HG03442 (cell line): ENCODE measurements at regions not wholly inside any gene's neighbourhood (a gene's known extent, or its start where the extent isn't known, plus 50 kb on each side); places are given as distances from the start of the nearest gene placed in this dataset.

Source experiments
- ATAC-seq: cut with Tn5 transposase; IDR thresholded peaks from one replicate; pipeline ENCODE4 v1.9.1; 2021; ENCODE audit warnings: mild to moderate bottlenecking, moderate library complexity; ENCODE audit not compliant: unreplicated experiment

- no peak for ATAC-seq
Measured at GRCh38 chr2:5839550-5839949, 147.4 kb downstream of the SOX11 start.

DNA sequence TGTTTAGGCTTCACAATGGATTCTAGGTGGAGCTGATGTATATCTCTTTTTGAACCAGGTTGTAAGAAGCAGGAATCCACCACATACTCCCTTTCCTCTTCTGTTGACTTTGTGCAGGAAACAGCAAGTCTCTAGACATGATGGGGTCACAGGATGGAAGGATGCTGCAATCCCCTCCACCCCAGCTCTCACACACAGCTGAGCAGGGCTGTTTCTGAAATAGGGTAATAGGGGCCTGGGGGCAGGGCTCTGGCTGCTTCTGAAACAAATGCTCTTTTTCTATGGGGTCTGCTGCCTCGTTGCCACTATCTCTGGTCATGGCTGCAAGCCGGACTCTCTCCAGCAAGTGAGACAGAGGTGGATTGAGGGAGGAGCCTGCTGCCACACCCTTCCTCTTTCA is 148.9 kb downstream of the SOX11 start:
- ATAC-seq = no peak

- no peak for ATAC-seq
Measured at GRCh38 chr2:5842326-5842725, 150.1 kb downstream of the SOX11 start.

GRCh38 chr2:5845798-5846330 is 153.7 kb downstream of the SOX11 start:
- no peak for ATAC-seq

DNA sequence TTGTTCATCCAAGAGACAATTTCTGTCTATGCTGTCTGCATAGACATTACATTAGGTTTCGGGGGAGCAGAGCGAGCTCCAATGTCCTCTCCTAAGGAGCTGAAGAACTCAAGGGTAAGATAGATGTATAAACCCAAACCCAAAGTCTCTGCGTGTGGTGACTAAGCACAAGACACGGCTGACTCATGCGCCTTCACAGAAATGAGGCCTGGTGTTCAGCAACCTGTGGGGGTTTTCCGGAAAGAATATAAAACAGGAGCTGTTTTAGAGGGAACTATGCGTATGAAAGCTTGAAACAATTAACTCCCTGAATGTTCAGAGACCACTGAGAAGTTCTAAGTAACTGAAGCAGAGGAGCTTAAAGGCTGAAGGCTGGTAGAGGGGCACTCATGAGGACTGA is 154.7 kb downstream of the SOX11 start:
- no peak for ATAC-seq

DNA sequence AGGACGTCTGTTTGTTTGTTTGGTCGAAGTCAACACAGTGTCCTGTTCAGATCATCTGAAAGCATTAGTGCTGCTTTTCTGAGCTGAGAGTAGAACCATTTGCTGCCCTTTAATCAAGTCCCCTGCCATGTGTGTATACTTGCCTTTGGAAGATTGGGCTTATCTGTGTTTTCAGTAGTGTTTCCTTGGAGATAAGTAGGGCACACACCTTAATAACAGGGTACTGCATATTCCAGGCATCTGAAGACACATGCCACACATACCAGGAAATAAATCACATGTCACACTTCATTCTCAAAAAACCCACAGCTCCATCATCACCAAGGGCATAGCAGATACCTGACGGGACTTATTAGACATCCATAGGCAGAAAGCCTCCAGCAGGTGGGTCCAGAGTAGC is 157.4 kb downstream of the SOX11 start:
- ATAC-seq = no peak

DNA sequence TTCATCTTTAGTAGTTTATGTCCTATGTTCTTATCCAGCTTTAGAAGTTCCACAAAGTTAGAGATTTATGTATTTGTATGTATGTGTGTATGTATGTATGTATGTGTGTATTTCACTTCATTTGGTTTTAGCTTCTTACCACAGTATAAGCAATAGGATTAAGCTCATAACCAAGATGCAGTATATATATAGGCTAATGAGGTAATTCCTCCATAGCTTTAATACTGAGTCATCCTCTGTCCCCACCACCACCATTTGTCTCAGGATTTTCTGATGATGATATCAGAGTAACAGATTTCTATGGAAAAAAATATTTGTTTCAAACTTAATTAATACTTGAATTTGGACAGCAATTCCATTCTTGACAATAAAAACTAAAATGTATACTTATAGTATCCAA is 159.2 kb downstream of the SOX11 start:
- ATAC-seq = no peak

- no peak for ATAC-seq
Measured at GRCh38 chr2:5854797-5855196, 162.6 kb downstream of the SOX11 start.

- no peak for ATAC-seq
Measured at GRCh38 chr2:5867056-5867455, 174.9 kb downstream of the SOX11 start.

- no peak for ATAC-seq
Measured at GRCh38 chr2:5868931-5869330, 176.7 kb downstream of the SOX11 start.

- no peak for ATAC-seq
Measured at GRCh38 chr2:5869936-5870335, 177.8 kb downstream of the SOX11 start.

- no peak for ATAC-seq
Measured at GRCh38 chr2:5877360-5877759, 185.2 kb downstream of the SOX11 start.

GRCh38 chr2:5885451-5886173 is 193.4 kb downstream of the SOX11 start:
- ATAC-seq = no peak

DNA sequence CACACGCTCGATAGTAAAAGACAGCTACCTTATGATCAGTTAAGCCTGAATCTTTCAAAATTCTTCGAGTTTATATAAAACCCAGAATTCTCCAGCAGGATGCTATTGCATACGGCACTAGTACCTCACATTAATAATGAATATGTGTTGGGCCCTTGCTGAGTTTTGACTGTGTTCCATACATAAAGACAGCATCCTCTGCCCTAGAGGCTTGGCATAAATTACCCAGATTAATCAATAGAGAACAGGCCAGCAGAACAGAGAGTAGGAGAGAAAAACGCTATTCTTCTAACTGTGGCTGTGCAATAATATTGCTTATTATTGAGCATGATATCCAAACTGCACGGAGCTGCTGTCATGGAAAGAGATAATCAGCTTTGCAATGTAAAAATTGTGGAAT is 194.3 kb downstream of the SOX11 start:
- ATAC-seq = no peak

DNA sequence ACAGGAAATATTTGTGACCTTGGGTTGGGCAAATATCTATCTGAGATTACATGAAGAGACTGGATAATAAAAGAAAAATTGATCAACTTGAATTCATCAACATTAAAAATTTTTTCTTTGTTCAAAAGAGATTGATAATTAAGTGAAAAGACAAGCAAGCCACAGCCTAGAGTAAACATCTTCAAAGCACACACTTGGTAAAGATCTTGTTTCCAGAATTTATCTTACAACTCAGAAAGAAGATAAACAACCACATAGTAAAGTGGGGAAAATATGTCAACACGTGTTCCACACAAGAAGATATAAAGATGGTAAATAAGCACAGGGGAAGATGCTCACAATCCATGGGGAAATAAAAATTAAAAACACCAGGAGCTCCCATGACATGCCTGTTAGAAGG is 195.9 kb downstream of the SOX11 start:
- no peak for ATAC-seq

DNA sequence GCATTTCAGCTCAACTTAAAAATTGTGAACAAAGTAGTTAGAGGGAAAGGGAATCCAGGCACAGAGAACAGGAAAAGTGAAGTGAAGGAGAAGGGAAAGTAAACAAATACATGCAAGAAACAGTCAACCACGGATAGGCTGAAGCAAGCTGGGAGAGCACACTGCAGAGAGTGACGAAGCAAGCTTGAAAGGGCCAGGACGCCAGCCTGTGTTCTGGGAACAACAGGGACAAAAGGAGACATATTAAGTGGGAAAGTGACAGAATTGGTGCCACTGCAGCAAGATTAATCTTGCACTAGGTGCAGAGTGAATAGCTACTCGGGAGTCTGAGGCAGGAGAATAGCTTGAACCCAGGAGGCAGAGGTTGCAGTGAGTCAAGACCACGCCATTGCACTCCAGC is 197.3 kb downstream of the SOX11 start:
- no peak for ATAC-seq

- ATAC-seq = no peak
Measured at GRCh38 chr2:5894355-5894754, 202.2 kb downstream of the SOX11 start.

GRCh38 chr2:5895284-5895683 is 203.1 kb downstream of the SOX11 start:
- ATAC-seq = no peak

DNA sequence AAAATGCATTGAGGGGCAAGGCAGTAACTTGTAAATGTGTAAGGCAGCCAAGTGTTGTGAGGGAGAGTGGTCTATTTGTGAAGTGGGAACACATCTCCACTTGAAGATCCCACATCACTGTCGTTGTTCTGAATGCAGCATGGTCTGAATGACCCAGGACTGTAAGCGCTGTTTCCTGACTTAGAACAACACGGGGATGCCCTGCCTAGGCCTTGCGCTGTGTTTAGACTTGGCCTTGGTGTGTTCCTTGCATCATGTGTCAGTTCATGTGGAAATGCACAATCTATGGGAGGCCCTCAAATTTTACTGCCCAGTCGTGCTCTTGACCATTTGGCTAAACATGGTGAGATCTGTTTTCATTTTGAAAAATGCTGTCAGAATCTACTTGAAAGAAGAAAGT is 205.1 kb downstream of the SOX11 start:
- no peak for ATAC-seq

- ATAC-seq = no peak
Measured at GRCh38 chr2:5898667-5899066, 206.5 kb downstream of the SOX11 start.

GRCh38 chr2:5905661-5906060 is 213.5 kb downstream of the SOX11 start:
- ATAC-seq = no peak

GRCh38 chr2:5908071-5908470 is 215.9 kb downstream of the SOX11 start:
- no peak for ATAC-seq

DNA sequence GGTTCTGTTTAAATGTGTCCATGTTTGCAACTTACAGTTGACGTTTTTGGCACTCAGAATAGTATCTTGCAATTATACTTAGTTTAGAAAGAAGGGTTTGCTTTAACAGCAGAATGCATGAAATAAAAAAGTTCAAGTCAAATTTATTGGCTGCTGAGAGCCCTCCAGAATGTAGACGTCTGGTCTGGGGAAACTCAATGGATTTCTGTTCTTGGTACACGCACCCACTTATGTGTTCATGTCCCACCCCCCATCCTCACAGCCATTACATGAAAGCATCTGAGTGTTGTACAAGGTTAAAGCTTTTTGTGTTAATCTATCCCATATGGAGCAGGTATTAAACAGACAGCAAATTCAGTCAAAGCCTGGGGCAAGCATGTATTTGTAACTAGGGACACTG is 219.5 kb downstream of the SOX11 start:
- no peak for ATAC-seq
